GM19240 (cell line): ENCODE measurements at regions not wholly inside any gene's neighbourhood (a gene's known extent, or its start where the extent isn't known, plus 50 kb on each side); places are given as distances from the start of the nearest gene placed in this dataset.
A peak's percentile ranks its signal among the peaks of the same experiment; 100 is the strongest.
"Not testable (repeated sequence)": the region's sequence is repeated elsewhere in the genome, so short reads cannot be mapped to it uniquely, and the experiment has no call there.

Experiments
- DNase-seq: peaks from one replicate; pipeline ENCODE4 v3.0.0; 2011; ENCODE audit warnings: low spot score; ENCODE audit not compliant: insufficient read length

DNA sequence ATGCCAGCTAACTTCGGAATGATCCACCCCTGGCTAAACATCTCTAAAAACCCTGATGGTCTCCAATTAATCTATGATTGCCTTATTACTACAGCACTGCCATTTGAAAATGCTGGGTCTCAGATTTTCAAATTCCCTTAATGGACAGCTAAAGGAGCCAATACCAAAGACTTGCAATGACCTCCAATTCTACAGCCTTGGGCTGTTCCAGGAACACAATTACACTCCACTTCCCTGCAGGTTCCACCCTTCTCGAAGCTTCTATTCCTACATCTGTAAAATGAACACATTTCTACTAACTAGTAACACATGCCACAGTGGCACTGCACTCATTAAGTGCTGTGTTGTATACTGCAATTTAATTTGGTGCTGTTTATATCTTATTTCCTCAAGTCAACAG is 85.7 kb upstream of the AK4 start:
- DNase-seq: no peak

DNA sequence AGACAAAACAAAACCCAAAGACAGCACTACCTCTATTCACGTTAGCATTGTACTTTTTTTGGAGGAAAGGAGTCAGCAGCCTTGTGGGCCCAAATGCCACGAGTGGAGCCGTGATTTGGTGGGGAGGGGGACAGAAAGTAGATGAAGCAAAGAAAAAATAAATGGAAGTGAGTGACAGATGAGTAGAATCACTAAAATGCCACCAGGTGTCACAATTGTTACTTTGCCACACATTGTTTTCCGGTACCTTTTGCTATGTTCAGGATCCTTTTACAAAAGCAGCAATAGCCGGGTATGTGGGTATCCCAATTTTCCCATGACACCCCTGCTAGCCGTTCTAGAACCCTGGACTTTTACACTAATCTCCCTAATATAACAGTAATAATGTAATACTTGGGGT is 85.0 kb upstream of the AK4 start:
- no peak for DNase-seq

DNA sequence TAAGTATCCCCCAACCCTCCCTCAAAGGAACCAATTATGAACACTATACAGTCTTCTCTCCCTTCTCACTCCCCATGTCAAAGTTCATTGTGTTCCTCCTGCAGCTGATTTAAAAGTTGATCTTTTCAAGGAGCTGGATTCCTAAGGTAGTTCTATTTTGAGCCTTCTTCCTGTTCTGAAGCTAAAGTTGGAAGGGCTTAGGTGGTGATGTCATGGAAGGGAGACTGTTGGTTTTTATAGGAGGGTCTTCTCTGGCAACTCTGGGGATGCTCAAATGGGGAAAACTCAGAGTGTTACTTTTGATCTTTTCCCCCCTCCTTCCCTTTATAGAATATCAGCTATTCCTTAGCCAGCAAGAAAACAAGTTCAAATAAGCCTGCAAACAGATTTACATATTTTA is 83.0 kb upstream of the AK4 start:
- no peak for DNase-seq

DNA sequence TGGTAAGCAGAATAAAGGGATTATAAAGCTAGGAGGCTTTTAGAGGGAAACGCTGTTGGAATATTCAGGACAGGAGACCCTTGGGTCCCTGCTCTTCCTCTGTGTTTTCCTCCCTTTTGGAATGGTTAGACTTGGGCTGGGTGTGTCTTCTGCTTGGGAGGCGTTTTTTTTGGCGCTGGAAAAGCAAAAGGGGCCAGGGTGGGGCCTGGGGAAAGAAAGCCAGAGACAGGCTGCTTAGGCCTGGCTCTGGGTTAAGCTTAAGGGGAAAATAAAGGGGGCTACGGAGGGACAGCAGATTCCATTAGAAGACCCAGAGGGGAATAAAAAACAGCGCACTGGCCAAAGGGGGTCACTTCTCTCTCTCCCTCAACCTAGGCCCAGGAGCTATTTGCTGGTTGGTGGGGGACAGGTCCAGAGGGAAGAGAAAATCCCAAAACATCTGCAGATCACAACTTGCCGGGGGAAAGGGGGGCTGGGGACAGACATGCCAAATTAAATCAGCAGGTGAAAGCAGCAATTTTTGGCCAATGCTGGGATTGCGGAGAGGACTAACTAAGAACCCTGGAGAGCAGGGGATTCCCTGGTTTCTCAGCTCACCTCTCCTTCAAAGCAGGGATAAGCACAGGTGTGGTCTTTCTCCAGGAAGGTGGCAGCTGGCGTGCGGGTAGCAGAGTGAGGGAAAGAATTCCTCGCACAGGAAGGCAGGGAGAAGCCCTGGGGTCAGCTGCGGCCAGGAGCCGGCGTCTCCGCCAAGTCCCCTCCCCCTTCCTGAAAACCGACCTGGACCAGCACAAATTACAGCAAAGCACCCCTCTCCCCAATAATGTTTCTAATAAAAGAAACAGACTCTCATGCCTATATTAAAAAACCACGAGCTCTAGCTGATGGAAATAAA is 82.2 kb upstream of the AK4 start:
- no peak for DNase-seq

DNA sequence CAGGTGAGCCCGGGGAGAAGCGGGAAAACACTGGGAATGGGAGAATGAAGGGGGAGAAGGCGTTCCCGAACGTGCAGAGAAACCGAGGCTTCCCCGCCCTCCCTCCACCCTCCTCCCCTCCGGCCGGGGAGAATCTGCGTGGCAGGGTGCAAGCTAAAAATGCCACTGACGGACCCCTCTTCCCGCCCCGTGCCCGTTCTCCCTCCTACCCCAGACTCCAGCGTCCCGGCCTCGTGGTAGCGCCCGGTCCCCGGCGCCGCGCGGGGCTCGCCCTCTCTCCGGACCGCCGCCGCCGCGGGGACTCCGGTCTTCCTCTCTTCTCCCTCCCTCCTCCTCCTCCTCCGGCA is 81.6 kb upstream of the AK4 start:
- no peak for DNase-seq

DNA sequence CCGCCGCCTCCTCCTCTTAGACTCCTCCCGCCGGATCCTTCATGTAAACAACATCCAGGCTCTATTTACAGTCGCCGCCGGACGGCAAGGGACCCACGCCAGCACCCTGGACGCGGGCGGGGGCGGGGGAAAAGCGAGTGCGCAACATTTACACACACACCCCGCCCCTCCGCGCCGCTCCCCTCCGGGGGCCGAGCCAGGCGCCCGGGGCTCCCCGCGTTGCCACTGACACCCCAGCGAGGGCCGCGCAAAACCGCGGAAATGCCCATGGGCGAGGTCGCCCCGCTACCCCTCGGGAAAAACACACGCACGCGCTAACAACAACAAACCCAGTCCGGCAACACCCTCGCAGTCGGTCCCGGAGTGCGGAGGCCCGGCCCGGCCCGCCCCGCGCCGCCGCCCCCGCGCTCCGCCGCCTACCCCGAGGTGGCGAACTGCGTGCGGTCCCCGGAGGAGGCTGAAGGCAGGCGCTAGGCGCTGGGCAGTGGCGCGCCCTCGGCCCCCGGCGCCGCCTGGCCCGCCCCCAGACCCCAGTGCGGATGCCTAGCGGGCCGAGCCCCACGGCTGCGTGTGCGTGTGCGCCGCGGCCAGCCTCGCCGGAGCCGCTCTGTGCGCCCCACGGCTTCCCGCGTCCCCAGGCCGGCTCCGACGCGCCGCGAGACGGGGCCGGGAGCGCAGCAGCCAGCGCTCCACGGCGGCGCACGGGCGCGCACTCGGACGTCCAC is 81.1 kb upstream of the AK4 start:
- no peak for DNase-seq

DNA sequence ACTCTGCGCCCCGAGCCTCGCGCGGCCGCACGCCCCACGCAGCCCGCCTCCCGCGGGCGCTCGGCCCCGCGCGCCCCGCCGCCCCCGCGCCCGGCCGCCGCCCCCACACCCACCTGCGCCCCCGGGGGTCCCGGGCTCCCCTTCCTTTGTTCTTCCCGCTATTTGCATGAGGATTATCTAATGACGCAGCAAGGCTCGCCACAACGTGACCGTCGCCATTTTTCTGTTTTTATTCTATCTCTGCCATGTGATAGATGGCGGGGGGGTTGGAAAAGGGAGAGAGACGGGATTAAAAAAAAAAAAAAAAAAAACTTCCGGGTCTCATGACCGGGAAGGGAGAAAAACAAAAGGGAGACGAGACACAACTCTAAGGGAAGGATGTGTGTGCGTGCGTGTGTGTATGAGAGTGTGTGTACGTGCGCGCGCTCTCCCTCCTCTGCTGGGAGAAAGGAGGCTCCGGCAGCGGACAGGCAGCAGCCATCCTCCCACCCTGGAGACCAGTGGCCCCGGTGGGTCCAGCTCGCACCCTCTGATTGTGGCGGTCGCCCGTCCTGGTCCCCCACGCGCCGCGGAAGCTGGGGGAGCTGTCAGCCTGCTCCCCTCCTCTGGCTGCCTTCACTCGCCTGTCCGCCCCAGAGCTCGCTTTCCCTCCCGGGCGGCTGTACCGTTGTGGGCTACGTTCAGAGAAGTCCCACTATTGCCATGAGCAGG is 80.4 kb upstream of the AK4 start:
- DNase-seq: peak; percentile 35

DNA sequence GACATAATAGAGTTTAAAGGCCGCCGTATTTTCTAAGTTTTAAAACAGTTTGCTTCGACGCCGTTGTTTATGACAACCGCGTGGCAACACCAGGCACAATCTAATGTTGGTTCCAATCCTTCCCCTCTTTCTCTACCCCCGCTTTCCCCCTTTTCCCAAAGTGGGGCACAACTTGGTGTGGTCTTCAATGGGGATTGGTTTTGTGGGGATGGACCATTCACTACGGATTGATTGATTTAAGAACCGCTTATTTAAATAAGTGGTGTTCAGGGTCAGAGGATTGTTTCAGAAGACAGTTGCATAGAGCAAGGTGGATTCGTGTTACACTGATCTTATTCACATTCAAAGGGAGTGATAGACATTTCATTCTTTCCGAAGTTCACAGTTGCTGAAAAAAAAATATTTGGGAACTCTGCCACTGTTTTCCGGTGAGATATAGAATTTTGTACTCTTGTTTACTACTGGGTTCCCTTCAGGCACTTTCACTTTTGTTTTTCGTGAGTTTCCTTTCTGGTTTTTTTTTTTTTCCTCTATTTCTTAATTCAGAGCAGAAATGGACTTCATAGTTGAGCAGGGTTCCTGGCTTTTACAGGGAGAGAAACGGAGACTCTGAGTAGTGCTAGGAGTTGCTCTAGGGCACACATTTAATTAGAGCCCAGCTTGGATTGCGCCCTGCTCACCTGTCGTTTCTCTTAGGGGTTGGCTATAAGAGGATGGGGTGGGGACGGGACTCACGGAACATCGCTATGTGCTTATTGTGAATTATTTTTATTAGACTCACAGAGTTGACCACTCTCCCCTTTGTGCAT is 79.6 kb upstream of the AK4 start:
- no peak for DNase-seq

DNA sequence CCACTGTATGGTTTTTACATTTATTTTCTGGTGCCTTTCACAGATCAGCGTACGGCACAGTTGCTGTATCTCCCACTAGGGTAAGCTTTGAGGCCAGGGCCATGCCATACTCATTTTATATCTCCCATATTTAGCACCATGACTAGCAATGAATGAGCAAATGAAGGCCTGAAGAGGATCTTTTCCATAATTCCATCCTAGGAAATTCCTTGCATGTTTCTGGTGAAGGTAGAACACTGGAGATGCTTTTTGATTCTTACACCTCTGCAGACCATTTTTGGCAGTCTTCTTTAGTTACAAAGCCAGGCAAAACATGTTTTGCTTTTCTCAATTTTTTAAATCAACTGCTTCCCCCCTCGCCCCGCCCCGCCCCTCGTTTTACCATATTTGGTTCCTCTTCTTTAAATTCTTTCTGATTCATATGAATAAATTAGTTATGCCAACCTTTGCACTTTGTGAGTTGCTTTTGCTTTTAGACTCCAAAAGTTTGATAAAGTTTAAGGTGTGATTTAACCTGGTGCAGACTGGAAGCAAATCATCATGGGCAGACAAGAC is 78.9 kb upstream of the AK4 start:
- DNase-seq: no peak

DNA sequence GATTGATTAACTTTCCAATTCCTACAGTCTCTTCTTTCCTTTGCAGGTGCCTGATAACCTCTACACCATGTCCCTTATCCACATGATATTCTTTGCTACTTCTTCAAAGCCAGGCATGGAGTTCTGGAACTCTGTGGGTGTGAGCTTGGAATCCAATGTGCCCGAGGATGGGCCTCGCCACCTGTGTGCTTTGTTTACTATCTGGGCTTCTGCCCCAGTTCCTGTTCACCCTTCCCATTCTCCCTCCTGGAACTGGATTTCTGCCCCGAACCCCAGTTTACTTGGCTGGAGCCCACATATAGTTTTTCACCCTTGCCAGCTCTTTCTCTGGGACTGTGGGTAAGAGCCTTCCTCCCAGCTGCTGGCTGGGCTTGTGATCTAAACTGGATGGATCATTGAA is 75.2 kb upstream of the AK4 start:
- no peak for DNase-seq

DNA sequence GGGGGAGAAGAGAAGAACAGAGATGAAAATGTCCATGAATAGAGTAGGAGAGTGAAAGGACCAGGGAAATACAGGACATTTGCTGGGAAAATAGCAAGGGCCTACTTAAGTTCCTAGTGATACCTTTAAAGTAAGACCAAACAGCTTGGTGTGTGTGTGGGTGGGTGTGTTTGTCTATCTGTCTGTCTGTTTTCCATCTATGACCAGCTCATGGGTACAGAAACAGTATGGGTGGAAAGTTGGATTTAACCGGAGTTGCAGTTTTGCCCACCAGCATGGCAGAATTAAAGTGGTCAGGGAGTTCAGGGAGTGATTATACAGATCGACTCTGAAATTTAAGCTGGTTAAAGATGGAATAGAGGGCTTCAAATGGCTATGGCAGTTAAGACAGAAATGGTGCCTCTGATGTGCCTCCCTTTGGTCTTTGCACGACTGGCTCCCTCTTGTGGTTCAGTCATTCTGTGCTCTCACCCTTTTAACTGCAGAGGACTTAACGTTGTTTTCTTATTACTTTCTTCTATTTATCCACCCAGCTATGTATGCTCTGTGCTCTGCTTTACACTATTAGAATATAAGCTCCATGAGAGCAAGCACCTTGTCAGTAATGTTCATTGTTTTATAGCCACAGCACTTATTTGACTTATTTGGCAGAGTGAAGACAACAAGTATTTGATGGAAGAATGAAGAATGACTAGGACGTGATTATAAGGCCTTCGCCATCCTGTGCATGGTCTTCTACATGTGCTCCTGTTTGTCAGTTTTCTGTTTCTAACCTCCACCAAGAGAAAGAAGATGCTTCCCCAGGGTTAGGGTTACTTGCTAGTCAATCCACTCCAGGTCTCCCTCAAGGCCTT is 72.7 kb upstream of the AK4 start:
- no peak for DNase-seq

DNA sequence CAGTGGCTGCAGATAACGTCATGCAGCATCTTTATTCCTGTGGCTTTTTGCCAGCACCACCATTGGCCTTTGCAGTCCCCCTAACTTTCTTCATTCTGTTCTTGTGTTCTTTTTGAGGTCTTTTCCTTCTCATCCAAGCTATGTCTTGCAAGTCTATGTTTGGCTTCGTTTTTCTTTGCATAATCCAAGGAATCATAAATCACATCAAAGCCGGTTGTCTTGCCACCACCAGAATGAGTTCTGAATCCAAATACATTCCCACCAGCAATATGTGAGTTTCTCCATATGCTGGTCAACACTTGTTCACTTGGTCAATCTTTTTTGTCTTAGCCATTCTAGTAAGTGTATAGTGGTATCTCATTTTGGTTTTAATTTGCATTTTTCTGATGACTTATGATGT is 70.6 kb upstream of the AK4 start:
- no peak for DNase-seq

DNA sequence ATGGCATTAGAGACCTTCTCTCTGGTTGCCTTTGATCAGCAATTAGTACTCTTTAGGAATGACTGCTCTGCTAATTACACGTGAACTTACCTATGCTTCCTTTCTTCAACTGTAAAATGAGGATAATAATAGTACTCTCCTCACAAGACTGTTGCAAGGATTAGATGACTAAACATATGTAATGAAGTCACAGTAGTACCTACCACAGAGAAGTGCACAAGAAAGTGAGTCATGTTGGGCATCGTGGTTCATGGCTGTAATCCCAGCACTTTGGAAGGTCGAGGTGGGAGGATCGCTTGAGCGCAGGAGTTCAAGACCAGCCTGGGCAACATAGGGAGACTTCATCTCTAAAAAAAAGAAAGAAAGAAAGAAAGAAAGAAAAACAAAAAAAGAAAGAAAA is 68.1 kb upstream of the AK4 start:
- DNase-seq: no peak

DNA sequence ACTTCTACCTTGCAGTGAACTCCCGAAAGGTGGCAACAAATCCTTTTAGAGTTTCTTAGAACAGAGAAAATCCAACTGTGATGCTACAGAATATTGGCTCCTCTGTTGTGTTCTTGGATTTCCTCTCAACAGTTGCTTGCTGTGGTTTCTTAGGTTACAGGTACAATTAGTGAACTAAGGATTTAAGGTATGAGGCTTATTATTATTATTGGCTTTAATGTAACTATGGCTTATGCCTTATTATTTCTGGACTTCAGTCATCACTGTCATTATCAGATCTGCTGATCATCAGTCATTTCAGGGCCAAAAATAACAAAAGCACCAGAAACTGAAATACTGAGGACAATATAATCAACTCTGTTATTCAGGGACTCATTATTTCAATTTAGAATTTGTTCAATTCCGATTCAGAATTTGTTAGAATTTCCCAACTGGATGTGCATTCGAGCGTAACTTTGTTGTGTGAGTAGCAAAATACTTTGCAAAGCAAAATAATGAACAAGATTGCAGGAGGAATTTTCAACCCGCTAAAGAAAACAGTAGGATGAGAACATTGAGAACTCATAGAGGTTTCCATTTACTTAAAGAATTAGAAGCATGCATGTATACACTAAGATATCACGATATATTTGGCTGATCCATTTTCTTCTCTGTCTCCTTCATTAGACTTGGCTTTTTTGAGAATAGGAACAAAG is 65.5 kb upstream of the AK4 start:
- DNase-seq: no peak

DNA sequence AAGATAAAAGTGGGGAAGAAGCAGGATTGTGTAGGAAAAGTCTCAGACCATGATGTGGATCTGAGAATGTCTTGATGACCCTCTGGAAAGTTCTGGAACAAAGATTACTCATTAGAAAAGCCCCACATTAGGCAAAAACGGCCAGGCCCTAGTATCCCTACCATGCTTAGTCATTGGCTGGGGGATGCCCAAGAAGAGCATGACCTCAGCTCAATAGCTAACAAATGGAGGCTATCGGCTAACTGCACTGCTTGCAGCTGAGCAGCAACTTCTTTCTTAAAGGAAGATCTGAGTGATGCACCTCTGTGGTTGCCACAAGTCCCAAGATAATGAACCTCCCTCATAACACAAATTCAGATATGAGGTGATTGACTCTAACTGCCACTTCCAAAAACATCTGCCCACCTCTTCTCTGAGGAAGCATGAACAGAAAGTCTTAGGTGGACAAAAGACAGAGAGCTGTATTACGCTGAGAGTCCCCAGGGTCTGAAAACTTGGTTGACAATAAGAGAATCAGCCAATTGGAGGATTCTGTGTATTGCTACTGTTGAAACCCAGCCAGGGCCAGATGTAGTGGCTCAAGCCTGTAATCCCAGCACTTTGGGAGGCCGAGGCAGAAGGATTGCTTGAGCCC is 64.6 kb upstream of the AK4 start:
- no peak for DNase-seq

DNA sequence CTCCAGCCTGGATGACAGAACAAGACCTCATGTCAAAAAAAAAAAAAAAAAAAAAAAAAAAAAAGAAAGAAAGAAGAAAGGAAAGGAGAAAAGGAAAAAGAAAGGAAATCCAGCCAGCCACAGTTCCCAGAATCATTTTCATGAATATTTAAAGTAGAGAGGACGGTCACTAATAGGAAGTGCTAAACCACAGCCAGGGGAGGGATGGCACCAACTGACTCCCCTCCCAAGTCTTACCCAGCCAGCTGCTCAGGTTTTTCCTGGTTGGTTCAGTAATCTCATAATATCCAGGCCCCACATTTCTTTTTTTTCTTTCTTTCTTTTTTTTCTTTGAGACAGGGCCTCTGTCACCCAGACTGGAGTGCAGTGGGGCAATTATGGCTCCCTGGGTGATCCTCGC is 63.9 kb upstream of the AK4 start:
- DNase-seq: no peak

DNA sequence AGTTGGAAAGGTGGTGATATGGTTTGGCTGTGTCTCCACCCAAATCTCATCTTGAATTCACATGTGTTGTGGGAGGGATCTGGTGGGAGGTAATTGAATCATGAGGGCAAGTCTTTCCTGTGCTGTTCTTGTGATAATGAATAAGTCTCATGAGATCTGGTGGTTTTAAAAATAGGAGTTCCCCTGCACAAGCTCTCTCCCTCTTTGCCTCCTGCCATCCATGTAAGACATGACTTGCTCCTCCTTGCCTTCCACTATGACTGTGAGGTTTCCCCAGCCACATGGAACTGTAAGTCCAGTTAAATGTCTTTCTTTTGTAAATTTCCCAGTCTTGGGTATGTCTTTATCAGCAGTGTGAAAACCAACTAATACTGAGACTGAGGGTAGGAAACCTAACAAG is 60.5 kb upstream of the AK4 start:
- DNase-seq: not testable (repeated sequence)

DNA sequence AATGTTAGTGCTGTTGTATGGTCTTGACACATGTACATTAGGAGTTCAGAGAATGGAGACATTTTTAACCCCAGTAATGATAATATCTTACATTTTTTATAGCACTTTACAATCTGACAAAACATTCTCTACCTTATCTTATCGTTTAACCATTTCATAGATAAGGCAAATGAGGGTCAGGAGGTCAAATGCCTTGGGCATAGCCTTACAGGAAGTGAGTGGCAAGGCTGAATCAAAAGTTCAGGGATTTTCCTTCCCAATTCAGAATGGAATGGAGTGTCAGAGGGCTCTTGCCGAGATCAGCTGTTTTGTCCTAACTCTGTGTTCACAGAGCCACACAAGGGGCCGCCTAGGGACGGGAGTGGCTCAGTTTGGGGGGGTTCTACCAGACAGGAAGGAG is 57.6 kb upstream of the AK4 start:
- no peak for DNase-seq

DNA sequence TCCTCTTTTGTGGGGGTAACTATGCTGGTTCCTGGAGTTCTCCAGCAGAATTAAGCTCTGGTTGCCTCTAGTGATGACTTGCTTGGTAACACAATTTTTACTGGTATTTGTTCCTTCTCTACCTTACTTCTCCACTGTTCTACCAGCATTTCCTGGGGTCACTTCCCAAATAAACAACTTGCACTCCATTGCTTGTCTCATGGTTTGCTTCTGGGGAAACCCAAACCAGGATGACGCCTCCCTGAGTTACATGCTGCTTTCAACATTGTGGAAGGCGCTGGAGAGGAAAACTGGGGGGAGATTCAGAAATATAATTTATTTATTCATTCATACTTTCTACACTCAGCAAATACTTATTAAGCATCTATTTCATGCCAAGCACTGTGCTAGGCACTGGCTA is 55.3 kb upstream of the AK4 start:
- no peak for DNase-seq
